T47D (cell line): ENCODE measurements at regions not wholly inside any gene's neighbourhood (a gene's known extent, or its start where the extent isn't known, plus 50 kb on each side); places are given as distances from the start of the nearest gene placed in this dataset.

ENCODE experiments used
- DNase-seq, 2 experiments: peaks; one replicate each; pipeline versions ENCODE4 v3.0.0 to v3.0.0-alpha.2; 2011 to 2012; ENCODE audit warnings: low read depth in 1 of 2, low spot score in 1 of 2
- JUND ChIP-seq: IDR thresholded peaks from 2 replicates; pipeline ENCODE4 v1.6.1; 2012; ENCODE audit warnings: low read depth
- in situ Hi-C: cut with HindIII; loops from 2 replicates; pipeline ENCODE4 v1.10.0; 2016; ENCODE audit warnings: low sequenced_read_pairs, low pct_unique_long_range_greater_than_20kb

GRCh38 chr2:172227719-172228118 is 125.0 kb upstream of the DLX2 start:
- DNase-seq = no peak
- no peak for TF ChIP-seq JUND
- in situ Hi-C loops = no loop called here

GRCh38 chr2:172228177-172228808 is 125.6 kb upstream of the DLX2 start:
- in situ Hi-C loops = no loop called here
- DNase-seq = no peak
- TF ChIP-seq JUND = no peak

DNA sequence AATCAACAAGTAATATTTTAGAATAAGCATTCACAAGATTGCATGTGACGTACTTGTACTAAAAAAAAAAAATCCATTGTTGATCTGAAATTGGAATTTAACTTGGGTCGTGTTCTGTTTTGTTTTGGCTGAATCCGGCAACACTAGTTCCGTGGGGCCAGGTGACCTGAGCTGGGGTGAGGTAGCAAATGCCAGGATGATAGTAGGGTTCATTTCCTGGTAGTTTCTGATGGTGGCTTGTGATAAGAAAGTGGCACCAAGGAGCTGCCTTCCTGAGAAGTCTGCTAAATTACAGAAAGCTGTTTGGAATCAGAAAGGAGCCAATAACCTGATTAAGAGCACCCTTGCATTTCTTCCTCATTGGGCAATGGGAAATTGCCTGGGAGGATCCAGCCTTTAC is 126.4 kb upstream of the DLX2 start:
- in situ Hi-C loops = no loop called here
- DNase-seq = no peak

GRCh38 chr2:172230332-172230888 is 127.7 kb upstream of the DLX2 start:
- in situ Hi-C loops = no loop called here
- DNase-seq = no peak
- TF ChIP-seq JUND = no peak

More for the DNA sequence above, 126.4 kb upstream of the DLX2 start:
- no peak for TF ChIP-seq JUND

DNA sequence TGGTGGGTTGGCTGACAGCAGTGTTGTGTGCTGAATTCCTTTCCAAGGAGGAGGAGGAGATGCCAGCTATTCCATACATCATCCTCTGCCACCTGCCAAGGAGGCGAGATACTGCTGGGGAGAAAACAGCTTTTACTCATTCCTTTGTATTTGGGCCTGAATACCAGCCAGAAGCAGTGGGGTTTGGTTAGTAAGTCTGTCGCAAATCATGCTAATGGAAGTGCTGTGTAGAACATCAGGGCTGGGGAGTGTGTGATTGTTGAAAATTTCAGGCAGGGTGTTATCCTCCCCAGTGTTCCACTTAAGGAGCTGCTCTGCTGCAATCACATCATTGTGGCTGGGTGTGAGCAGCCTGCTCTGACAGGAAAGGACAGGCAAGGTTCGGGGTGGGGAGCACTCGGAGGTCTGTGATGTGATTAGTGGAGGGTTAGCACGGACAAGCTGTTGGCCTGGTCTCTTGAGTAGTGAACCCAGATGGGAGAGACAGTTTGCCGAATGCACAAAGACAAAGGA is 128.2 kb upstream of the DLX2 start:
- no peak for TF ChIP-seq JUND
- no peak for DNase-seq
- in situ Hi-C loops = no loop called here

GRCh38 chr2:172231508-172231907 is 128.8 kb upstream of the DLX2 start:
- in situ Hi-C loops = no loop called here
- no peak for TF ChIP-seq JUND
- DNase-seq = no peak

DNA sequence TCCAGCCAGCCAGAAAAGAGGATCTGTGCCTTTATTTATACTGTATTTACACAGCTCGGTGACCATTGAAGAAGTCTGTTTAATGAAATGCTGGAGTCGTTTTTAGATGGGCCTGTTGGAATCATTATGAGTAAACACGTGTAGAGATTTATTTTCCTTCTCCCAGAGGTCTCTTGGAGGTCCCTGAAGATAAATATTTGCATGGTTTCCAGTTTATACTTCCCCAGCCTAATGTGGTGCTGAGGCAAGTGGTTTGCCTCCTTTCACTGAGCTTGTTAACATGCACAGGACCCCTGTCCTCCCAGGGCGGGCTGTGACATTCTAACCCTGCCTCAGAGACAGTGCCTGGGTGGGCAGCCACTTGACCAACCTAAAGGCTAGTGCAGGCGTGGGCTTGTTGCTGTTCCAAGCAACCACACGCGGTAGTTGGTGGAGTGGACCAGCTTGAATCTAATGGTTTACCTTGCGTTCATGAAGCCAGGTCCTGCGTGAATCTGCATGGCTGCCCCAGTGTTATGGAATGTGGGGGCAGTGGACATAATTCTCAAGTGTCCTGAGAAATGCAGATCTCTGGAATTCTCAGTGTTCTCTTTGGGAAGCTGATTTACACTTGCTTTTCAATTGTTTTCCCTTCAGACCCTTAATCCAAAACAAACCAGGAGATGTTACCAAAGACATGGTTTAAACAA is 130.2 kb upstream of the DLX2 start:
- no peak for TF ChIP-seq JUND
- DNase-seq = no peak
- in situ Hi-C loops = no loop called here

DNA sequence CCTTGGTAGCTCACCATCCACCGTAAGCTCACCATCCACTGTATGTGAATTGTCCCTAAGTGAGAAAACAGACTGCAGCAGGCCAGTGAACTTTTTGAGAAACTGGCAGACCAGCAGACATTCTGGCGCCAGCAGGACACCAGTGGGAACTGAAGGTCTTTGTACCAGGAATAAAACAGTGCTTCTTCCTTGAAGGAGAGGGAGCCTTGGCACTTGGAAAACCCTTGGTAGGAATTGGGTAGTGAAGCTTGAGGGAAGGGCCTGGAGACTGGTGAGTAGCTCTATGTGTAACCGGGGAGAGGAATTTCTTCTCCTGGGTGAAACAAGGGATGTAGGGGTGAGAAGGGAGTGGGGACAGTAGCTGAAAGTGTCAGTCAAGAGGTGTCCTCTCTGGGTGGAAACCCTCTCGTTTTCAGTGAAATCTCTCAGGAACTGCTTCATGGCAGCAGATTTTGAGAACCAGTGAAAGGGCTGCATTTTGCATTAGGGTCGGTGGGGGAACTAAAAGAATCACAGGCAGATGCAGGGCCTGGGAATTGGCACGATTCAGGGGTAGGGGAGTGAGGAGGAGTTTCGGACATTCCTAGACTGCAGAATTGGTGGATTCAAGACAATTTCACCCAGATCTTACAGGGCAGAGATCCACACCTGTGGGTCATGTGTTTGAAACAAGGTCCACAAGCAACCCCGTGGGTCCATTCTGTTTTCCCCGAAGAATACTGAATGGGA is 131.5 kb upstream of the DLX2 start:
- in situ Hi-C loops = no loop called here
- DNase-seq = no peak
- no peak for TF ChIP-seq JUND

DNA sequence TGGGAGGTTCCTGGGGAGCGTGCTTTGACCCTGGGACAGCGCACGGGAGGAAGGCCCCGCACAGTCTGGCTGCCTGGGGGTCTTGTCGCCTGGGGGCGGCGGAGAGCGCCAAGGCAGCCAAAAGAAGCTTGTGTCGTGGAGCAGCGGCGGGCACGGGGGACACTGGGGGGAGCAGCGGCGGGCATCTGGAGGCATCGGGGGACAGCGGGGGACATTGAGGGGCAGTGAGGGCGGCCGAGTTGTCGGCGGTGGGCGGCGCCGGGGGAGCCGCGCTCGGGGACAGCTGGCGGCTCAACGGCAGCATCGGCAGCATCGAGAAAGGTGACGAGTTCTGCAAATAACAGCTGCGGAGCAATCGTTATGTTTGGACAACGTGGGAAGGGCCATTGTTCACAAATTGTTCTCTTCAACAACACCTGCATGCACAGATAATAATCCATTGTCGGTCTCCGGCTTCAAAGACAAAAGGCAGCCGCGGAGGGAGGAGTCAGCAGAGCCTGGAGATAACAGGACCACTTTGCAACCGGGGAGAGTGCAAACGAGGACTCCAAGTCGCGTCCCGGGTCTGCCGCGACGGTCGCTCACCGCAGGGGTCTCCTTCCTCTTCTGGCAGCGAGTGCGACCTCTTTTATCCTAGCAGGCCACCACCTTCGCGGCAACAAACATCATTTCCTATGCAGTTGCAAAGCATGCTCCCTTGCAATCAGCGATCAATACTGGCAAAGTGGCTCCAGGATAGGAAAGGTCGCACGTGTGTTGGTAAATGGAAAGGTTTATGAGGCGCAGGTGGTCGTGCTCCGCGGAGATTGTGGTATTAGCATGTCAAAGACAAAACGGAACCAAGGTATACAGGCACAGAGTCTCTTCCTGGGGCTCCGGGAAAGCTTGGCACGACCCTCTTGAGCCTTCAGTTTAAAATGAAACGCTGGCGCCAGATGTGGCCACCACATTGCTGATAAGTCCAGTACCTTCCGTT is 132.3 kb upstream of the DLX2 start:
- in situ Hi-C loops = no loop called here
- TF ChIP-seq JUND = no peak
- DNase-seq = no peak

DNA sequence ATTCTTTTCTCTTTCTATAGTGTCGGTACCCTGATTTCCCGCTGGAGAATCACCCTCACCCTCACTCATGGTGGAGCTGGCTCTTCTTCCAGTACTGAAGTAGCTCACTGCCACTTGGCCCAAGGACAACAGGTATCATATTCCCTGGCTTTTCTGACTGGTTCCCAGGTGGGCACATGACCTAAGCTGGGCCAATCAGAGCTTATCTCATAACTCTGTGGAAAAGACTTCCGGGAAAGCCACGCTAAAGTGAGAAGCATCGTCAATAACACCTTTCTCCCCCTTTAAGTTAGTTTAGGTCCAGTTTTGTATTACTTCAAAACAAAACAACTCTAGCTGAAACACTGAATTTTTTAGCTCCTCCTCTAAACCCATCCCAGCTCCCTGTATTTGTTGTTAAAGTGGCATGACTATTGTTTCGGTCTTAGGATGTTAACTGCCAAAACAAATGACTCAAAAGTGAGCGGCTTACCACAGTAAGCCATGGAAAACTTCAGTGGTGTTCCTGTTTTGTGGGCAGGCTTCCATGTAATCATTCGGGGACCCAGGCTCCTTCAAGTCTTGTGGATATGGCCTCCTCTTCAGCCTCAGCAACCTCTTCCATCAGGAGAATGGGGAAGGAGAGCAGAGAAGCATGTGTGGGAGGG is 137.4 kb upstream of the DLX2 start:
- TF ChIP-seq JUND = no peak
- DNase-seq = no peak
- in situ Hi-C loops = no loop called here

- no peak for TF ChIP-seq JUND
- in situ Hi-C loops = no loop called here
- DNase-seq = no peak
These were observed 138.5 kb upstream of the DLX2 start for GRCh38 chr2:172241222-172241621.
